Embryonic facial prominence (tissue), 1 donor: ENCODE measurements at regions not wholly inside any gene's neighbourhood (a gene's known extent, or its start where the extent isn't known, plus 50 kb on each side); places are given as distances from the start of the nearest gene placed in this dataset.

ENCODE experiments used
- DNase-seq: peaks from one replicate; pipeline ENCODE4 v3.0.0-alpha.2; 2016; ENCODE audit errors: extremely low spot score

- no peak for DNase-seq
These were observed 514.8 kb upstream of the ADARB2 start for GRCh38 chr10:2252096-2252495.

GRCh38 chr10:2251631-2252030 is 514.3 kb upstream of the ADARB2 start:
- no peak for DNase-seq

GRCh38 chr10:2246747-2247146 is 509.4 kb upstream of the ADARB2 start:
- DNase-seq: no peak

GRCh38 chr10:2245580-2245979 is 508.3 kb upstream of the ADARB2 start:
- DNase-seq: no peak

GRCh38 chr10:2244471-2244870 is 507.1 kb upstream of the ADARB2 start:
- no peak for DNase-seq

GRCh38 chr10:2236876-2237275 is 499.6 kb upstream of the ADARB2 start:
- no peak for DNase-seq

GRCh38 chr10:2232479-2232878 is 495.2 kb upstream of the ADARB2 start:
- no peak for DNase-seq

GRCh38 chr10:2230478-2230877 is 493.2 kb upstream of the ADARB2 start:
- DNase-seq: no peak

GRCh38 chr10:2228320-2228901 is 491.1 kb upstream of the ADARB2 start:
- DNase-seq: no peak

- DNase-seq: no peak
These were observed 488.3 kb upstream of the ADARB2 start for GRCh38 chr10:2225609-2226008.

- no peak for DNase-seq
These were observed 486.4 kb upstream of the ADARB2 start for GRCh38 chr10:2223548-2224320.

GRCh38 chr10:2222631-2223030 is 485.3 kb upstream of the ADARB2 start:
- no peak for DNase-seq

GRCh38 chr10:2214805-2215204 is 477.5 kb upstream of the ADARB2 start:
- no peak for DNase-seq

GRCh38 chr10:2214092-2214491 is 476.8 kb upstream of the ADARB2 start:
- no peak for DNase-seq

GRCh38 chr10:2212244-2212834 is 475.0 kb upstream of the ADARB2 start:
- no peak for DNase-seq

- DNase-seq: no peak
These were observed 472.8 kb upstream of the ADARB2 start for GRCh38 chr10:2210088-2210487.

GRCh38 chr10:2208106-2208505 is 470.8 kb upstream of the ADARB2 start:
- DNase-seq: no peak

- DNase-seq: no peak
These were observed 470.1 kb upstream of the ADARB2 start for GRCh38 chr10:2207246-2207922.

- DNase-seq: no peak
These were observed 468.1 kb upstream of the ADARB2 start for GRCh38 chr10:2205406-2205805.

- DNase-seq: no peak
These were observed 465.1 kb upstream of the ADARB2 start for GRCh38 chr10:2202401-2202800.

GRCh38 chr10:2201534-2202099 is 464.3 kb upstream of the ADARB2 start:
- DNase-seq: no peak

- DNase-seq: no peak
These were observed 460.3 kb upstream of the ADARB2 start for GRCh38 chr10:2197663-2198062.
